ENCODE measurements at regions not wholly inside any gene's neighbourhood (a gene's known extent, or its start where the extent isn't known, plus 50 kb on each side); places are given as distances from the start of the nearest gene placed in this dataset.

DNA sequence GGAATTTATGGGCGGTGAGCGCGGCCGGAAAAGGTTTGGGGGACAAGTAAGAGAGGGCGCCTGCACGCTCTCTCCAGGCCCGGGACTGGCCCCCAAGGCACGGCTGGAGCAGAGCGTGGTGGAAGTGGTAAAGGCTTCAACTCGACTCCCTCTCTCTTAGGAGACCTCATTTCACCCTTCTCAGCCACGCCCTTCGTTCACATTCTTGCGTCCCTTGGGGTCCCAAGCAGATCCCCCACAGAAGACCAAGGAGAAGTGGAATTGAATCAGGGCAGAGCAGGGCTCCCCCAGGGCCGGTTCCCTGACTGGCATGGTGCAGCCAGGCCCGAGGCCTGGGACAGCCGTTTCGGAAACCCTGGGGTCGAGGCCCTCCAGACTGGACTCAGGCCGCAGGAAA, 75.4 kb upstream of the POLG start:
- TF ChIP-seq, protein P1, sequence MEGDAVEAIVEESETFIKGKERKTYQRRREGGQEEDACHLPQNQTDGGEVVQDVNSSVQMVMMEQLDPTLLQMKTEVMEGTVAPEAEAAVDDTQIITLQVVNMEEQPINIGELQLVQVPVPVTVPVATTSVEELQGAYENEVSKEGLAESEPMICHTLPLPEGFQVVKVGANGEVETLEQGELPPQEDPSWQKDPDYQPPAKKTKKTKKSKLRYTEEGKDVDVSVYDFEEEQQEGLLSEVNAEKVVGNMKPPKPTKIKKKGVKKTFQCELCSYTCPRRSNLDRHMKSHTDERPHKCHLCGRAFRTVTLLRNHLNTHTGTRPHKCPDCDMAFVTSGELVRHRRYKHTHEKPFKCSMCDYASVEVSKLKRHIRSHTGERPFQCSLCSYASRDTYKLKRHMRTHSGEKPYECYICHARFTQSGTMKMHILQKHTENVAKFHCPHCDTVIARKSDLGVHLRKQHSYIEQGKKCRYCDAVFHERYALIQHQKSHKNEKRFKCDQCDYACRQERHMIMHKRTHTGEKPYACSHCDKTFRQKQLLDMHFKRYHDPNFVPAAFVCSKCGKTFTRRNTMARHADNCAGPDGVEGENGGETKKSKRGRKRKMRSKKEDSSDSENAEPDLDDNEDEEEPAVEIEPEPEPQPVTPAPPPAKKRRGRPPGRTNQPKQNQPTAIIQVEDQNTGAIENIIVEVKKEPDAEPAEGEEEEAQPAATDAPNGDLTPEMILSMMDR (conservative IDR thresholded peaks at IDR 0.05) = no peak
- no peak for TF ChIP-seq ZFX (IDR thresholded peaks at IDR 0.05)

All from C4-2B (cell line).